SK-N-MC (cell line): ENCODE measurements at regions not wholly inside any gene's neighbourhood (a gene's known extent, or its start where the extent isn't known, plus 50 kb on each side); places are given as distances from the start of the nearest gene placed in this dataset.

ENCODE experiments used
- EZH2 ChIP-seq: fragments of 200-600 bp; sonication (generic); IDR thresholded peaks from one replicate; pipeline ENCODE4 v1.6.1; 2017; ENCODE audit warnings: antibody characterized with exemption
- FOXP2 ChIP-seq: optimal IDR thresholded peaks from 2 replicates; pipeline ENCODE3; 2011; ENCODE audit warnings: mild to moderate bottlenecking, moderate library complexity; ENCODE audit not compliant: insufficient read depth; ENCODE audit errors: extremely low read length, control extremely low read depth
- POLR2AphosphoS5 ChIP-seq: IDR thresholded peaks from 2 replicates; pipeline ENCODE4 v1.6.1; 2012; ENCODE audit warnings: mild to moderate bottlenecking, low read depth, low read length, borderline replicate concordance

GRCh38 chr6:12622566-12622965, 94.0 kb upstream of the PHACTR1 start:
- TF ChIP-seq EZH2 (no peak), POLR2AphosphoS5 (no peak), FOXP2 (no peak)
